GM18870 (cell line): ENCODE measurements at regions not wholly inside any gene's neighbourhood (a gene's known extent, or its start where the extent isn't known, plus 50 kb on each side); places are given as distances from the start of the nearest gene placed in this dataset.

Experiments
- ATAC-seq: cut with Tn5 transposase; IDR thresholded peaks from one replicate; pipeline ENCODE4 v1.9.1; 2021; ENCODE audit warnings: moderate library complexity; ENCODE audit not compliant: unreplicated experiment

DNA sequence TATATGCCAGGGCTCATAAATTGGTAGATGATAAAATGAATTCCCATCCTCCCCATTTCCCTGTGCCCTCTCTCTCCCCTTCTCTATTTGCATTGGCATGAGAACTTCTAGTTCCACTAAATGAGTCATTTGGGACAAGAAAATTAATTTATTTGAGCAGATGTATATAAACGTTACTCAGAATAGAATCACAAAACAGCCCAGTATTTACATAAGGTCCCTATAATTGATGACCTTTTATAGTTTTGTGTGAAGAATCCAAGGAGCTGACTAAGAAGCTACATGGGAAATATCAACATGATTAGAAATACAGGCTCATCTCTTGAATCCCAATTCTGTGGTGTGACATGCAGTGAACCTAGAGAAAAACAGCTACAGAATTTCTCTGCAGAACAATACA is 617.7 kb upstream of the NR2F2 start:
- ATAC-seq = no peak

DNA sequence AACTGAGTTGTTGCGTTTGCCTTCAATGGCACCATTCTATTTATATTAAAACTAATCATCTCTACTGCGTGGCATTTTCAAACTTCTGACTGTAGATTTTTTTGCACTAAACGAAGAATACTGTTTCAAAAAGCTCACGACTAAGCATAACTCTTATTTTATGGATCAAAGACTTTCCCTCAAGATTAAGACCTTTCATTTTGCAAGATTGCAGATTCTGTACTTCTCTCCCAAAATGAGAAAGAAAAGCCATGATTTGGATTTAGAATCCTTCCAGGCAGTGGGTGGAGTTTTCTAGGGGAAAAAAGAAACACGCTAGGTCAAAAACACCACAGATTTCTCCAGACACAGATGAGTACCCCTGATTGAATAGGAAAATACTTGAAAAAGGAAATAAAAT is 617.2 kb upstream of the NR2F2 start:
- ATAC-seq = no peak

DNA sequence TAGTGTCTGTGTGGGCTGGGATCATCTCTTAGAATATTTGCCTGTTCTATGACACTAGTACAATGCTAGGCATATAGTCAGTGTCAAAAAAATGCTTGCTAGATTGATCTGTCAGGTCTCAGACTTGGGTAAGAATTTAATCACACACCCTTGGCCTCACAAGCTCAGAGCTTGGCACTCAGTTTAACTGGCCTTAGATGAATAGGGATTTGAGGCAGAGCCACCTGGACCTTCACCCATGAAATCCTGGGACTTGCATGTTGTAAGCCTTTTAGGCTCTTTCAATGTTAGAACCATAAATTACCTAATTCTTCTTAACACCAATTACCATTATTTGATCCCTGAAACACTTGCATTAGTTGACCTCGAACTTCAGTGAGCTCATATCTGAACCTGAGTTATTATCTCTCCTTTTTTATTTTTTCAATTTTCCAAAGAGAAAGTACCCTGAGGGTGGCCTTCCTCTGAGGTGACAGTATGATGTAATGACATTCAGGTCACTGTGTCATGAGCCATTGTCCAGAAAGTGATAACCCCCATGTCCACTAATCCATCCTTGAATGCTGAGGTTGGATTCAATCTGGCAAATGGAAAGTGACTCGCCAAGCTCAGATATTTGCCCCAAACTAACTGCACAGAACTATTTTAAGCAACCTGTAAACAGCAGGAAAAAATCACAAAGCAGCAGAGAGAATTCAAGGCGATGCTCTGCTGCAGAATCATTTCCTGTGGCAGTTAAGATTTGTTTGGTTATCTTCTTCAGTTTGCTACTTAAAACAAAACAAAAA is 615.2 kb upstream of the NR2F2 start:
- ATAC-seq = no peak

DNA sequence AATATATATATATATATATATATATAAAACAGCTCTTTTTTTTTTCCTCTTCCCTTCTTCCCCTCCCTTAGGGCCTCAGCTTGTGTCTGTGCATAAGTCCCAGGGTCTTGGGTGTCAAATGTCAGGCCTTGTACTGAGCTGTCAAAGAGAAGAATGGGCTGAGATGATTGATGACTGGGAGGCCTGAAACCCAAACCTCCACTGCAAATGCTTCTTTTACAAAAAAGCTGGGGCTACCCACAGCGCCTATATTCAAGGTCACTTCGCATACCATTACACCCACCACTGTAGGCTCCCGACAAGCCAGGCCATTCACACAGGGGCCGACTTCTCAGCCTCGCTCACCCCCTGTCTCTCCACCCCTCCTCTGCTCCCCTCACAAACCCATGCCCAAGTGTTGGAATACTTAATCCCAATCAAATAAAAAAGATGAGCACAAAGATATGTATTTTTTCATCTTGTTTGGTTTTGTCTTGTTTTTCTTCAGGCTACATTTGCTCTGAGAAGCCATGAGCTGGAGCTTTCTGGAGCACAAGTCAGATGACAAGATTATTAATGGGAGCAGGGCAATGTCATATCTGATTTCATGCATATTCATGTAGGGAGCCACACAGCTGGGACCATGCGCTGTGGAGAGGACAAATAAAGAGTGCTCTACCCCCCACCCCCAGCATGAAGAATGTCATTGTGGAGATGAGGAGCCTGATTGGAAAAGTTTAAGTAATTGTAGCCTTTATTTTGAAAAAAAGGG is 614.4 kb upstream of the NR2F2 start:
- ATAC-seq = no peak

DNA sequence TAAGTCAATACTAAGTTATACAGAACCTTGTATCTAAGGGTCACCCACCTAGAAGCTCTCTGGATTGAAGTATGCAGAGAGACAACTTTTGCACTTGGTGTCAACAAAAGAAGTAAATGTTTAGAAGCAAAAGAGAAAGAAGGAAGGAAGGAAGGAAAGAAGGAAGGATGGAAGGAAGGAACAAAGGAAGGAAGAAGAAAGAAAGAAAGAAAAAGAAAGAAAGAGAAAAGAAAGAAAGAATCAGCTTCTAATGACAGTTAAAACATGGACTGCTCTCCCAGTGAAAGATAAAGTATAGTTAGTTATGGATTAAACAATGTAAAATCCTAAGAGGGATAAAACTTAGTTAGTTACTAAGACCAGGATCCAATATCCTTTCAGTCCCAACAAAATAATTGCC is 613.8 kb upstream of the NR2F2 start:
- ATAC-seq = no peak

DNA sequence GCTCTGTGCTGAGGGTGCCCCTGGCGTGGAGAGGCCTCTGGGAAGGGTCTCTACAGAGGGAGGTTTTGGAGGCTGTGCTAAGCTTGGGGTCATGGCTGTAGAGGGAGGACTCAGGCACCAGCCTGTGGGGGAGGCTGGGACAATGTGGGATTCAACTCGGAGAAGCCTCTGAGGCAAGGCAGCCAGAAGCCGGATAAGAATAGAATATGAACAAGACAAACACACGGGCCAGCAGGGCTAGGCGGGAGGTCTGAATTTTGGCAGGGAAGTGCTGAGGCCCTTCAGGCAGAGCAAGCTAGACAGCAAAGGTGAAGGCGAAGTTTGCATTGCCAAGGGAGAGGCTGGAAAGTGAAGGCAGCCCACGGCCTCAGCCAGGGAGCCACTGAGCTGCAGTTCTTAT is 612.1 kb upstream of the NR2F2 start:
- ATAC-seq = no peak

DNA sequence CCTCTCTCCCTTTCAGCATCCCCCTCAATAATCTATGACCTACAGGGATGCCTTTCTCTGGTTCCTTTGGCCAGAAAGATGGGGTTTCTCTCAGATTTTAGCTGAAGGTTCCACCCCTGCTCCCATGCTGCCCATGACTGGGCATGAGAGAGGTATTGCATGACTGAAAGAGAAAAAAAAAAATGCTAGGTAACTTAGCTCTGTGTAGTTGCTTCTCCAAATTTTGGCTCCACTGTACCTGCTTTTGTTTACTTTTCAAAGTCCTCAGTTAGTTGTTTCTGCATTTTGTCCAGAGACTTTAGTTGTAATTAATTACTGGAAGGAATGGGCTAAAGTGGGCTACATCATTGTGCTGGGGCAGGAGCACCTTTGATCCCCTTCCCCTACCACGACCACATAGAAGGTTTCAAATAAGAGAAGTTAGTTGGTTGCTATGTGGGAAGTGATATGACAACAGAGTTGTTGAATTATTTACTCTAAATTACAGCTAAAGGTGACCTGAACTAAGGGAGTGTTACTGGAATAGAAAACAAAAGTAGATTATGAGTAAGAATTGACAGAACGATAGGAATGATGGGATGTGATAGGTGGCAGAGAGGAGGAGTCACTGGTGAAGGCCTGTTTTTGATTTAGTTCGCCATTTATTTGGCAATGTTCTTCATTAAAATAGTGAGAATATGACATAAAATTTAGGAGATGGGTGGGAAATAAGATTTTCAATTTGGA is 605.4 kb upstream of the NR2F2 start:
- no peak for ATAC-seq

DNA sequence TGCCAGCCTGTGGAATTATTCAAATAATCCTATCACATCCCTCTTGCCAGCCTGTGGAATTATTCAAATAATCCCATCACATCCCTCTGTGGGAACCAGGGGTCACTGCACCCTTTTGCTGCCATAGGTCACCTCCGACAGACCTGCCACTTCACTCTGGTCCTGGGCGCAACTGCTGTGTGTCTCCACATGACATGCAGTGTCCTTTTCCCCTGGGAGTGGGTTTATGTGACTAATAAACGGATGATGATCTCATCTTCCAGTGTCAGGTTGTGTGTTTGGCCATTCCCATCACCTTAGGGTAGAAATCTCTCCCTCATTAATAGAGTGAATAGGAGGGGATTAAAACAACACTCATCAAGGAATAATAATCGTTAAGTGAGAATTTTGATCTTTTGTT is 603.6 kb upstream of the NR2F2 start:
- no peak for ATAC-seq

DNA sequence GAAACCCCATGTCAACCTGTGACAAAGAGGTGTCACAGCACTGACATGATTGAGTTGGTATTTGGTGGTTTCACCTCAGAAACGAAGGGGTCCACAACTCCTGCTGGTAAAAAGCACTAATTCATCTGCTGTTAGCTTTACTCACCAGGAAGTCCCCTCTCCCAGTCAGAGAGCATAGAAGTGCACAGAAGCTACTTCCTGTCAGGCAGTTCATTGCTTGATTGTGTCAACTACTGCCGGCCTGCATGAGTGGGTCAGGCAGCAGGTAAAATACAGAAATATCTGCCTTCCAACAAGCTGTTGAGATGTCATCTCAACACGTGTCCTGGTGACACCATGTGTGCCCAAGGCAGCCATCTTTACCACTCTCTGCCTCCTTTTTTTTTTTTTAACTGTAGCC is 596.6 kb upstream of the NR2F2 start:
- ATAC-seq = no peak

DNA sequence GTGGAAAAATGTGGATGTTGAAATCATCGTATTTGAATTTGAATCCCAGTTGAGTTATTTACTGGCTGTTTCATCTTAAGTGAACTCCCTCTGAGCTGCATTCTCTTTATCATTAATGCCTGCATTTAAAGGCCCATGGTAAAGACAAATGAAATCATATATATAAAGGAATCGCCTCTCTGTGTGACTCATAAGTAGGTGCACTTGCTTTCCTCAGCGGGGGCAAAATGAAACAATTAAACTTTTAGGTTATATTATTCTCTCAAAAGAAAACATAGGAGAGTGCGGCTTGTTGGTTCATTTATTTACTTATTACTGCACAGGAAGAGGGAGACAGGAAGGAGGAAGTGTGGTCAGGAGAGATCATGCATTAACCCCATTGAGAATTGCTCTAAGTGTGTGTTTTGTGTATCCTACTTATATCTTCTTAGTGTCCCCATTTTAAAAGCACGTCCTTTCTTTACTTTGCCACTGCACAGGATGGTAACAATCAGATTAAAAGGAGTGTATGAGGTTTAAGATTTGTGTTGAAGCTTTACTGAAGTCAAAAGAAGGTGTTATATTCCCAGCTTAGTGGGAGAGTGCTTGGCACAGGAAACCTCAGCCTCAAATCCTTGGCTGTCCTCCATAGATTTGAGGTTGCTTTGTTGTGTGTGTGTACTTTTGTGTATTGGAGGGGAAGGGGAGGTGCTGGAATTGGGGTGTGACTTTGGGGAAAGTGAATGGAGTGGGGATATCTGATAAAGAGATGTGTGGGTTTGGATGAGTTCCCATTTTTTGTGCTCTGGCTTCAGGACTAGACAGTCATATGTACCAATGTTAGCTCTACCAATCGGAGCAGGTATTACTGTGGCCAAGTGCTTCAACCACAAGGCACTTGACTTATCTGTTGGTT is 595.8 kb upstream of the NR2F2 start:
- ATAC-seq = no peak

DNA sequence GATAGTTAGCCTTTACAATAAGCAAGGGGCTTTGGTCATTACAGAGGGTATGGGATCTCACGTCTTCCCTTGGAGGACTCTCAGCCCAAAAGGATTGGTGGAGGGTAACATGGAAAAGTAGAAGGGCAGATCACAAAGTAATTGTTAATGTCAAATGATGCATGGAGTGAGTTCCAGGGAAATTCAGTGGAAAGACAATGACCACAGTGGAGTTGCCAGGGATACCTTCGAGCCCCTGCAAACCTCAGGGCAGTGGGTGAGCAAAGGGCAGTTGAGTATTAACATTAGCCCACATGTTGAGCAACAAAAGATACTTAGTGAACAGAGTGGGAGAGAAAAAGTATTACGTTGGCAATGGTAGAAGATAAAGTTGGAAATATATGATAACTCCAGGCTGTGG is 593.4 kb upstream of the NR2F2 start:
- ATAC-seq = no peak

DNA sequence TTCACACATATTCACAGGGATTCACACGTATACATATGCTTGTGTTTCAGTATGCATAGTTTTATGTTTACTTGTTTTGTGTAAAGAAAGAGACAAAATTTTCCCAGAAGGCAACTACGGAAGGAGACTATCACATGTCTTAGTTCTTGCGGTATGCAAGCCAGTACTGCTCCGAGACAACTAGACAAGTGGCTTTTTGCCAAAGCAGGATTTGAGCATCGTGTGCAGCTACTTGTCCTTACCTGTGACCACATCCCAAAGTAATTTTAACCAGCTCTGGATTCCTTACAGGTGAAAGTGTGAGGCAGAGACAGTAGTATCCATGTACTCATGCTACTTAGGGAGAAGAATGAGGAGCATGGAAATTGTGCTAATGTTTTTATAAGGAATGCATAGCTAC is 591.4 kb upstream of the NR2F2 start:
- no peak for ATAC-seq

DNA sequence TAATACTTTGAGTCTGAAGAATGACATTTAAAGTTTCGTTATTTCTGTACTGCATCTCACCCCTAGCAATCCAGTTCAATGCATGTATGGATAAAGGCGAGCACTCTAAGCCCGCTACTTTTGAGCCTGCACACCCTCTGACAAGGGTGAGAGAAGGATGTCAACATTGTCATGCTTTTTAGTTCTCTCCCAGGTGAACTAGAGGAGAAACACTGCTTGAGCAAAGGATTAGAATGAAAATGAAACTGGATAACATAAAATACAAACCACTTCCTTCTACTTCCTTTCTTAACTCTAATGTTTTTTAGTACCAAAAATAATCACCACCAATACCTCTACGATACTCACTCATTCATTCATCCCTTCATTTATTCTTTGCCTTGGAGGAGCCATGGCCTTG is 588.7 kb upstream of the NR2F2 start:
- ATAC-seq = no peak

DNA sequence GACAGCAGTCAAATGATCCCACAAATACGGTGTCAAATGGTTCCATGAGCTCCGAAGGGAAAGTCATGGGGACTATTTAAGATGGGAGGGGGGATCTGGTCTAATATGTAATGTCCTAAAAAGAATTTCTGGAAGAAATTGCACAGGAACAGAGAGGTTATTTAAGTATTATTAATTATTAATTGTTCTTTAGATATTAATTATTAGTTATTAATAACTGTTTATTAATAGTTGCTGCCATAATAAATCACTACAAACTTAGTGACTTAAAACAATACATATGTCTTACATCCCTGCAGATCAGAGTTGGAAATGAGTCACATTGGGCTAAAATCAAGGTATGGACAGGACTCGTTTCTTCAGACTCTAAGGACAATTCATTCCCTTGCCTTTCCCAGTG is 588.2 kb upstream of the NR2F2 start:
- ATAC-seq = no peak

DNA sequence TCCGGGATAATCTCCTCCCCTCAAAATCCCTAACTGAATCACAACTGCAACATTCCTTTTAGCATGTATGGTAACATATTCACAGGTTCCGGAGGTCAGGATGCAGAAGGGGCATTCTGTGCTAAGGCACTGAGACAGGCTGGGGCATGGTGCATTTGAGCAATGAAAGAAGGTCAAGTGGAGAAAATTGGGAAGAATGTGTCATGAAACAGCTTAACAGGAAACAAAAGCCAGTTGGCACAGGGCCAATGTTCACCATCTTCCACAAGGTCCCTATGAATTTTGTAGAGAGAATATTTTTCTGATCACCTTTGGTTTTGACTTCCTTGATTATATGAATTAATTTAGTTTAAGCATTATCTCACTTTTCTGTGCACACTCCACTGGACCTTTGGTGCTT is 587.7 kb upstream of the NR2F2 start:
- ATAC-seq = no peak

DNA sequence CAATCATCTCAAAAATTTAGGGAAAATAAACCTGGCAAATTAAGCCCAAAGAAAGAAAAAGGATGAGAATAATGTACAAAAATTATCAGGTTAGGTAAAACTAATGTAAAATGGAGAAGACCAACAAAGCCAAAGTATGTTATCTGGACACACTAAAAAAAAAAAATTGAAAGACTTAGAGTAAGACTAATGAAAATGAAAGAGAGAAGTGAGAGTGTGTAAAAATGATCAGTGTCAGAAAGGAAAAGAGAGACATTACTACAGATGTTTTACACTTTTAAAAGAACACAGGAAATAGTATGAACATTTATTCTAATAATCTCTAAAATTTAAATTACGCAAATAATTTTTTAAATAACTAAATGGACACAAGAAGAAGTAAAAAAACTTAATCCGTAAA is 573.3 kb upstream of the NR2F2 start:
- ATAC-seq = no peak

DNA sequence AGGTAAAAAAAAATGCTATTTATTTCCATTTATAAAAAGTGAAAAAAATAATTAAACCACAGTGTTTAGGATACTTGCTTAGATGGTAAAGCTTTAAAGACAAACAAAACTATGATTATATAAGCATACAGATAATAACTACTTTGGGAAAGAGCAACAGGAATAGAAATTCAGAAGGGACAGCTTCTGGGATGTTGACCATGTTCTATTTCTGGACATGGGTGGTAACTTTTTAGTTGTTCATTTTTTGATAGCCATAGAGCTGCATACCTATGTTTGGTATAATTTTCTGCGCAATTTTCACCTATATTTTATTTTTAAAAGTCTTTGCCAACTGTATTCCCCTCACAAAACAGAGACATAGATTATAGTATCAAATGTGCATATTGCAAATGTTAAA is 572.0 kb upstream of the NR2F2 start:
- no peak for ATAC-seq

DNA sequence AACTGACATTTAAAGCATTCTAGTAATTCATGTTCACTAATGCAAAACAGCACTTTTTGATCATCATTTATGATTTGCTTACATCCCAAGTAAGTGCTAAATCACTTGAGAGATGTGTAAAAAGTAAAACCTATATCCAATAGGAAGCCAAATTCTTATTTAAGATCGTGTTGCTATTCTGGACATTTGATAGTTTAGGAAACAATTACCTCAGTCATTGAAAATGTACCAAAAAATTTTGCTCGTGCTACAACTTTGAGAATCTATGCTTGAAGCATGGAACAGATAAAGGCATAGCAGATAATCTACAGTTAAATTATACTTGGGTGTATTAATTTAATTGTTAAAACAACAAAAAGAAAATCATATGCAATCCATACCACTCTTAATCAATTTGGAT is 571.6 kb upstream of the NR2F2 start:
- no peak for ATAC-seq

DNA sequence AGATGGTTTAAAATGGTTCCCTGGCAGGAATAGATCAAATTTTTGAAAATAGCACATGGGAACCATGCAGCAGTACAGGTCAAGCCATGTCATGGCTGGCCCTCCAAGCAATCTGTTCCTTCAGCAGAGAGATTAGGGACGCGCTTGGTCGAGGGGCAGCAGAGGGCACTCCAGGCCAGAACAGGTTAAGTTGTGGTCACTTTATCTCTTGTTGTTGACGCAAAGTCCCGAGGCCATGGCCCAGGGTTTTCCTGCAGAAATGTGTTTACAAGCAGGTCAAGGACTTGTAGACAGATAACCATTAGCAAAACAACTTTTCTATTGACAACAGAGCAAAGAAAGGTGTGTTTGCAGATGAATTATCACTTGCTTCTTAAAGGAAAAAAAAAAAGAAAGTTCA is 570.0 kb upstream of the NR2F2 start:
- ATAC-seq = no peak

DNA sequence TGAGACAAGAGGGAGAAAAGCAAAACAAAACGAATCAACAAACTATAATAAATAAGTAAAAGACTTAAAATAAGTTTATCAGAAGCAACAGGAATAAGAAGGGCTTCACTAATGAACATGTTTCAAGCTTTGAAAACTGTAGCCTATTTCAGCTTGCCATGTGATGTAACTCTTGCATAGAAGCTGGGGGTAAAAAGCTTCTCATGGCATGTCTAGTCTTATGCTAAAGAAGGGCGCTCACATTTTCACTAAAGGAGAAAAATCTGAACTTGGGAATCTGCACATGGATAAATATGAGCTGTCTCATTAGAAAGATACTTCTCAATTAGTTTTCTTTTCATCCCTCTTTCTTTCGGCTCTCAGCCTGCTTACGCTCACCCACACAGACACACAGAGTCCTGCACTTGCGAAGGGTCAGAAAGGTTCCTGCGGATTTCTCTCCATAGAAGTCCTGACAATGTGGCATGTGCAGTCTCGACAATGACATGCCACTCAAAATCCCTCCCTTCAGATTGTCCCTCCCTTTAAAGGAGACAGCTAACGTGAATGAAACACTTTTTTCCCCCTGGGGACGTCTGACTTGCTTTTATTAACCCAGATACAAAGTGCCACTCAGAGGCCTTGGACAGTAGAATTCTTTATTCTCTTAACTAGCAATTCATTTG is 568.9 kb upstream of the NR2F2 start:
- no peak for ATAC-seq
